CD4-positive, alpha-beta memory T cell (primary cell): ENCODE measurements at regions not wholly inside any gene's neighbourhood (a gene's known extent, or its start where the extent isn't known, plus 50 kb on each side); places are given as distances from the start of the nearest gene placed in this dataset.

Experiments
- CTCF ChIA-PET: fragments of 350-600 bp; sonication (Branson Sonifier 250); formaldehyde crosslinking; loops from one replicate; lab custom pipeline; 2021; ENCODE audit warnings: inconsistent platforms; ENCODE audit not compliant: partially characterized antibody; lab: Charles Lee
- POLR2A ChIA-PET: fragments of 350-600 bp; sonication (Branson Sonifier 250); formaldehyde crosslinking; loops from one replicate; lab custom pipeline; 2021; ENCODE audit not compliant: partially characterized antibody; lab: Charles Lee
- DNase-seq, 5 donors: peaks; one replicate each; pipeline versions ENCODE4 v3.0.0 to v3.0.0-alpha.2; 2020 to 2022; ENCODE audit warnings: mixed read lengths in 1 of 5
- H3K27ac ChIP-seq: one replicate; pipeline ENCODE4 v1.7.0; 2013; ENCODE audit warnings: low read depth, low read length
- H3K27me3 ChIP-seq: 2 replicates; pipeline ENCODE4 v1.7.0; 2013; ENCODE audit warnings: mild to moderate bottlenecking, low read length, moderate library complexity; ENCODE audit not compliant: insufficient read depth
- H3K36me3 ChIP-seq: 2 replicates; pipeline ENCODE4 v1.7.0; 2013; ENCODE audit warnings: mild to moderate bottlenecking, low read length, moderate library complexity; ENCODE audit not compliant: insufficient read depth
- H3K4me1 ChIP-seq: 2 replicates; pipeline ENCODE4 v1.7.0; 2013; ENCODE audit warnings: mild to moderate bottlenecking, low read length, moderate library complexity; ENCODE audit not compliant: insufficient read depth
- H3K4me3 ChIP-seq, 2 donors: one replicate each; pipeline ENCODE4 v1.7.0; 2013; ENCODE audit warnings: low read length in 2 of 2, mild to moderate bottlenecking in 1 of 2
- H3K9me3 ChIP-seq, 2 donors: one replicate each; pipeline ENCODE4 v1.7.0; 2013; ENCODE audit warnings: low read length in 2 of 2, control low read depth in 1 of 2; ENCODE audit not compliant: control insufficient read depth in 1 of 2
- H3K27ac Mint-ChIP-seq, 7 donors: one replicate each; pipeline ENCODE4 v1.8.0; 2020 to 2021; ENCODE audit warnings: mixed read lengths in 7 of 7, mild to moderate bottlenecking in 6 of 7, inconsistent platforms in 3 of 7, moderate library complexity in 3 of 7
- H3K27me3 Mint-ChIP-seq, 2 donors: one replicate each; pipeline ENCODE4 v1.8.0; 2020 to 2021; ENCODE audit warnings: mixed read lengths in 2 of 2
- H3K36me3 Mint-ChIP-seq, 2 donors: one replicate each; pipeline ENCODE4 v1.8.0; 2020 to 2021; ENCODE audit warnings: mixed read lengths in 2 of 2, inconsistent platforms in 1 of 2, mild to moderate bottlenecking in 1 of 2
- H3K4me1 Mint-ChIP-seq, 4 donors: one replicate each; pipeline ENCODE4 v1.8.0; 2020 to 2021; ENCODE audit warnings: mixed read lengths in 4 of 4, mild to moderate bottlenecking in 1 of 4
- H3K4me3 Mint-ChIP-seq, 8 donors: one replicate each; pipeline ENCODE4 v1.8.0; 2020 to 2021; ENCODE audit warnings: mixed read lengths in 8 of 8, mild to moderate bottlenecking in 7 of 8, moderate library complexity in 6 of 8, inconsistent platforms in 3 of 8
- H3K9me3 Mint-ChIP-seq, 8 donors: one replicate each; pipeline ENCODE4 v1.8.0; 2020 to 2021; ENCODE audit warnings: mixed read lengths in 8 of 8, mild to moderate bottlenecking in 5 of 8, inconsistent platforms in 3 of 8, moderate library complexity in 1 of 8
- intact Hi-C: fragments of 100-400 bp; cut with micrococcal nuclease; formaldehyde crosslinking; loops from one replicate; pipeline ENCODE4 v1.15.1; 2023

GRCh38 chr5:158381614-158382160 is 522.7 kb upstream of the CLINT1 start:
- peaks cover 3 to 6% of the 10 kb centered on the region in 2 donors for H3K27me3 Mint-ChIP-seq
- peaks cover 0 to 16% (median 6%) of the 10 kb centered on the region in 8 donors for H3K9me3 Mint-ChIP-seq
- H3K4me1 ChIP-seq: no peaks in the 10 kb centered on the region
- H3K27ac ChIP-seq: no peak overlapping the region
- no peaks in the 10 kb centered on the region for H3K36me3 ChIP-seq
- no peaks in the 10 kb centered on the region for H3K27me3 ChIP-seq
- no peaks in the 10 kb centered on the region for H3K36me3 Mint-ChIP-seq
- no peak for DNase-seq
- no peaks in the 10 kb centered on the region for H3K9me3 ChIP-seq
- intact Hi-C loops: no loop called here
- H3K4me1 Mint-ChIP-seq: no peaks in the 10 kb centered on the region
- POLR2A ChIA-PET: no interaction called here
- CTCF ChIA-PET: no interaction called here
- no peak overlapping the region for H3K4me3 Mint-ChIP-seq
- no peak overlapping the region for H3K4me3 ChIP-seq
- H3K27ac Mint-ChIP-seq: no peak overlapping the region

GRCh38 chr5:158380661-158381060 is 521.7 kb upstream of the CLINT1 start:
- Histone ChIP-seq H3K27ac (no peak overlapping the region), H3K9me3 (no peaks in the 10 kb centered on the region), H3K4me1 (no peaks in the 10 kb centered on the region), H3K4me3 (no peak overlapping the region), H3K27me3 (no peaks in the 10 kb centered on the region), H3K36me3 (no peaks in the 10 kb centered on the region)
- ChIA-PET POLR2A (no interaction called here), CTCF (no interaction called here)
- no peaks in the 10 kb centered on the region for H3K36me3 Mint-ChIP-seq
- no peak overlapping the region for H3K27ac Mint-ChIP-seq
- peaks cover 2 to 3% of the 10 kb centered on the region in 2 donors for H3K27me3 Mint-ChIP-seq
- DNase-seq: no peak
- peaks cover 0 to 9% (median 6%) of the 10 kb centered on the region in 8 donors for H3K9me3 Mint-ChIP-seq
- H3K4me3 Mint-ChIP-seq: no peak overlapping the region
- no peaks in the 10 kb centered on the region for H3K4me1 Mint-ChIP-seq
- intact Hi-C loops: no loop called here

DNA sequence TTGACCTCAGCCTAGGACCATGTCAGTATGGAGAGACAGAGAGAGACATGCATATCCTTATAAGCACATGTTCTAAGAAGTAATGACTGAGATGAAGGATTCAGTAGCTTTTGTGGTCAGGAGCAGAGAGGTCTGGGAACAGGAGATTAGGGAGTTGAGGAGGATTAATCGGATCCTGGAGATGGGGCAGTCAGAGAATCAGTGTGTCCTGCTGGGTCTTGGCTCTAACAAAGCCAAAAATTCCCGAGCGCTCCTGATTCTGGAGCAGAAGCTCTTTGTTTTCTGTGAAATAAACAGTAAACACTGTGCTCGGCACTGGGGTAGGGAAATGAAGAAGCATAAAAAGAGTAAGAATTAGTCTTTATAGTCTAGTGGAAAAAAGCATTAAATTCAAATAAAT is 520.0 kb upstream of the CLINT1 start:
- Histone ChIP-seq H3K36me3 (no peaks in the 10 kb centered on the region), H3K27ac (no peak overlapping the region), H3K27me3 (no peaks in the 10 kb centered on the region), H3K9me3 (no peaks in the 10 kb centered on the region), H3K4me1 (no peaks in the 10 kb centered on the region), H3K4me3 (no peak overlapping the region)
- DNase-seq: no peak
- no peak overlapping the region for H3K27ac Mint-ChIP-seq
- peaks cover 2 to 3% of the 10 kb centered on the region in 2 donors for H3K27me3 Mint-ChIP-seq
- ChIA-PET POLR2A (no interaction called here), CTCF (no interaction called here)
- no peaks in the 10 kb centered on the region for H3K4me1 Mint-ChIP-seq
- H3K36me3 Mint-ChIP-seq: no peaks in the 10 kb centered on the region
- no peak overlapping the region for H3K4me3 Mint-ChIP-seq
- intact Hi-C loops: no loop called here
- peaks cover 0 to 5% (median 0%) of the 10 kb centered on the region in 8 donors for H3K9me3 Mint-ChIP-seq

DNA sequence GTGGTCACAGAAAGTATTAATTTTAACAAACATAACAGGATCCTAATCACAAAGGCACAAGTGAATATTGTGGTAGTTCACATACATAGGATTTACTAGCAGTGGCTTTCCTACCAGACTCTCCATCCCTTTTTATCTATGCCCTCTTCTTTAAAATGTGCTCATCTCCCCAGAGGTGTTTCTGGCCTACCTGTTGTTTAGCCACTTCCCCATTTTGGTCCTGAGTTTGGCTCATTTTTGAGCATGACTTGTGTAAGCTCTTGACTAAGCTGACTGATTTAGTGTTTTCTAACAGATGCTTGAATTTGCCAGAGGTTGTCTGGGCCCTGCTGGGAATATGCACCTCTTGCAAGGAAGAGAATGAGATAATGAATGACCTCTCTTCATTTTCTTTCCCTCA is 517.7 kb upstream of the CLINT1 start:
- H3K4me3 Mint-ChIP-seq: no peak overlapping the region
- DNase-seq: no peak
- Histone ChIP-seq H3K4me1 (no peaks in the 10 kb centered on the region), H3K27me3 (no peaks in the 10 kb centered on the region), H3K36me3 (no peaks in the 10 kb centered on the region), H3K9me3 (no peaks in the 10 kb centered on the region), H3K4me3 (no peak overlapping the region), H3K27ac (no peak overlapping the region)
- no peaks in the 10 kb centered on the region for H3K4me1 Mint-ChIP-seq
- intact Hi-C loops: no loop called here
- peaks cover 0 to 3% (median 0%) of the 10 kb centered on the region in 8 donors for H3K9me3 Mint-ChIP-seq
- no peaks in the 10 kb centered on the region for H3K36me3 Mint-ChIP-seq
- H3K27me3 Mint-ChIP-seq: peaks cover 2 to 3% of the 10 kb centered on the region in 2 donors
- ChIA-PET CTCF (no interaction called here), POLR2A (no interaction called here)
- no peak overlapping the region for H3K27ac Mint-ChIP-seq

GRCh38 chr5:158375531-158375930 is 516.6 kb upstream of the CLINT1 start:
- Histone ChIP-seq H3K27ac (no peak overlapping the region), H3K27me3 (no peaks in the 10 kb centered on the region), H3K9me3 (no peaks in the 10 kb centered on the region), H3K36me3 (no peaks in the 10 kb centered on the region), H3K4me3 (no peak overlapping the region), H3K4me1 (no peaks in the 10 kb centered on the region)
- Mint-ChIP-seq H3K4me3 (no peak overlapping the region), H3K9me3 (peaks cover 0 to 3% (median 0%) of the 10 kb centered on the region in 8 donors), H3K27ac (no peak overlapping the region), H3K4me1 (no peaks in the 10 kb centered on the region), H3K27me3 (peaks cover 2% of the 10 kb centered on the region in 2 donors), H3K36me3 (no peaks in the 10 kb centered on the region)
- DNase-seq: no peak
- ChIA-PET CTCF (no interaction called here), POLR2A (no interaction called here)
- intact Hi-C loops: no loop called here

DNA sequence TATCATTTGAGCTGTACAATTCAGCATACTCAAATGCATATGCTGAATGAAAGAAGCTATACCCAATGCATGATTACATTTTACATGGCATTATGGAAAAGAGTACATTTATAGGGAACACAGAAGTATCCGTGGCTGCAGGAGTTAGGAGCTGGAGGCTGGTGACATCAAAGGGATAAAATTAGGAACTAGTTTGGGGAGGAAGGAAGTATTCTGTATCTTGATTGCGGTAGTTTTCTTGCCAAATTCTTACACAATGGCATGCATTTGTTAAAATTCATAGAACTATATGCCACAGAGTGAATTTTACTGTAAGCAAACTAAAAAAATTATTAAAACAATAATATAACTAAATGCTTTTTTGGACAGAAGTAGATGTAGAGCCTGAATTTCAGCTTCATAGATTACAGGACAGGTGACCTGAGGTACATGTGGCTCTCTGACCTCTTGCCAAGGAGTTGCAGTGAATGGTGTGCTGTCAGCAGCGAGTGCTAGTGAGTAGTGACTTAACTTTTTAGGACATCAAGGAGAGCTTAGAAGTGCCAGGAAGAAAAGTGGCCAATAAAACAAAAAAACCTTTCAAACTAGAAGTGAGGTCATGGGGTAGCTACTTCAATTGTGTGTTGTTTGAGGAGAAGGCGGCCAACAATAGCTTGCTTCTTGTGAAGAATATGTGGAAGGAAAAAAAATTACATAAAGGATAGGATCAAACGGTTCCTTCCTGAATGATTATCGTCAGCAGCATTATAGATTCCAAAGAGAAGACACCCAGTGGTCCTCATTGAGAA is 514.9 kb upstream of the CLINT1 start:
- Mint-ChIP-seq H3K36me3 (no peaks in the 10 kb centered on the region), H3K9me3 (peaks cover 0 to 3% (median 0%) of the 10 kb centered on the region in 8 donors), H3K4me1 (no peaks in the 10 kb centered on the region), H3K4me3 (no peak overlapping the region), H3K27me3 (peaks cover 0 to 2% of the 10 kb centered on the region in 2 donors), H3K27ac (no peak overlapping the region)
- Histone ChIP-seq H3K4me3 (no peak overlapping the region), H3K36me3 (no peaks in the 10 kb centered on the region), H3K9me3 (no peaks in the 10 kb centered on the region), H3K27ac (no peak overlapping the region), H3K27me3 (no peaks in the 10 kb centered on the region), H3K4me1 (no peaks in the 10 kb centered on the region)
- CTCF ChIA-PET: no interaction called here
- intact Hi-C loops: no loop called here
- POLR2A ChIA-PET: no interaction called here
- DNase-seq: no peak

DNA sequence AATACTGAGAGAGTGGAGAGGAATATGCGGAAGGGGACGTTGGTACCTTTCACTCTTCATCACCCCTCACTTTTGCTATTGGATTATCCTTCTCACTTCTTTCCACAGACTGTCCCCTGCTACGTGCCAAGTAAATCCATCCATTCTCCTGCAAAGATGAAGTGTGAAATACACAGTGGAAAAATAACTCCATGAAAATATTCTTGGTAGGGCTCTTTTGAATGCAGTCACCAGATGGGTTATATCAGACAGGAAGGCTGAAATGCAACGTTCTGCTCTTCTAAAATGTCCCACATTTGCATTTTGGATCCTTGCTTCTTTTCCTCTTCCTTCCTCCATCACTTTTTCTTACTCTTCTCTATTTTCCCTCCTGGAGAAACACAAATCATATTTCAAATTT is 510.3 kb upstream of the CLINT1 start:
- Mint-ChIP-seq H3K36me3 (no peaks in the 10 kb centered on the region), H3K4me1 (no peaks in the 10 kb centered on the region), H3K9me3 (no peaks in the 10 kb centered on the region), H3K27ac (no peak overlapping the region), H3K27me3 (no peaks in the 10 kb centered on the region), H3K4me3 (no peak overlapping the region)
- intact Hi-C loops: no loop called here
- Histone ChIP-seq H3K4me1 (no peaks in the 10 kb centered on the region), H3K4me3 (no peak overlapping the region), H3K9me3 (no peaks in the 10 kb centered on the region), H3K27me3 (no peaks in the 10 kb centered on the region), H3K36me3 (no peaks in the 10 kb centered on the region), H3K27ac (no peak overlapping the region)
- ChIA-PET CTCF (no interaction called here), POLR2A (no interaction called here)
- DNase-seq: no peak
